C4-2B (cell line): ENCODE measurements at regions not wholly inside any gene's neighbourhood (a gene's known extent, or its start where the extent isn't known, plus 50 kb on each side); places are given as distances from the start of the nearest gene placed in this dataset.
"Not testable (repeated sequence)": the region's sequence is repeated elsewhere in the genome, so short reads cannot be mapped to it uniquely, and the experiment has no call there.

Experiments
- CTCF ChIP-seq: fragments of 450-650 bp; conservative IDR thresholded peaks from 2 replicates; pipeline ENCODE4 v1.5.1; 2017; ENCODE audit warnings: mild to moderate bottlenecking
- ZFX ChIP-seq: fragments of 450-650 bp; IDR thresholded peaks from 2 replicates; pipeline ENCODE4 v1.6.1; 2017

GRCh38 chr21:10354851-10355578 lies 166.4 kb upstream of the TPTE start:
- TF ChIP-seq CTCF, ZFX: not testable (repeated sequence)
